Activated CD8-positive, alpha-beta memory T cell treated with anti-CD3 and anti-CD28 coated beads, Interleukin-2, amount 10 ng/mL, durations not matched to agents 7 days and 5 days (primary cell): ENCODE measurements at regions not wholly inside any gene's neighbourhood (a gene's known extent, or its start where the extent isn't known, plus 50 kb on each side); places are given as distances from the start of the nearest gene placed in this dataset.

Source experiments
- ATAC-seq: fragments of 150-1000 bp; cut with Tn5 transposase; one replicate; pipeline ENCODE4 v1.10.0; 2021; ENCODE audit warnings: moderate library complexity
- CTCF ChIA-PET: fragments of 350-600 bp; sonication (Branson Sonifier 250); formaldehyde crosslinking; loops from one replicate; lab custom pipeline; 2021; ENCODE audit warnings: antibody characterized with exemption; lab: Charles Lee
- DNase-seq: peaks from one replicate; pipeline ENCODE4 v3.0.0-alpha.2; 2020
- H3K27ac Mint-ChIP-seq: one replicate; pipeline ENCODE4 v1.8.0; 2021; ENCODE audit warnings: mild to moderate bottlenecking, mixed read lengths
- H3K27me3 Mint-ChIP-seq: one replicate; pipeline ENCODE4 v1.8.0; 2021; ENCODE audit warnings: mixed read lengths
- H3K36me3 Mint-ChIP-seq: one replicate; pipeline ENCODE4 v1.8.0; 2021; ENCODE audit warnings: mild to moderate bottlenecking, mixed read lengths
- H3K4me1 Mint-ChIP-seq: one replicate; pipeline ENCODE4 v1.8.0; 2021; ENCODE audit warnings: mixed read lengths
- H3K4me3 Mint-ChIP-seq: one replicate; pipeline ENCODE4 v1.8.0; 2021; ENCODE audit warnings: mild to moderate bottlenecking, moderate library complexity, mixed read lengths
- H3K9me3 Mint-ChIP-seq: one replicate; pipeline ENCODE4 v1.8.0; 2022; ENCODE audit warnings: low read depth, mixed read lengths

DNA sequence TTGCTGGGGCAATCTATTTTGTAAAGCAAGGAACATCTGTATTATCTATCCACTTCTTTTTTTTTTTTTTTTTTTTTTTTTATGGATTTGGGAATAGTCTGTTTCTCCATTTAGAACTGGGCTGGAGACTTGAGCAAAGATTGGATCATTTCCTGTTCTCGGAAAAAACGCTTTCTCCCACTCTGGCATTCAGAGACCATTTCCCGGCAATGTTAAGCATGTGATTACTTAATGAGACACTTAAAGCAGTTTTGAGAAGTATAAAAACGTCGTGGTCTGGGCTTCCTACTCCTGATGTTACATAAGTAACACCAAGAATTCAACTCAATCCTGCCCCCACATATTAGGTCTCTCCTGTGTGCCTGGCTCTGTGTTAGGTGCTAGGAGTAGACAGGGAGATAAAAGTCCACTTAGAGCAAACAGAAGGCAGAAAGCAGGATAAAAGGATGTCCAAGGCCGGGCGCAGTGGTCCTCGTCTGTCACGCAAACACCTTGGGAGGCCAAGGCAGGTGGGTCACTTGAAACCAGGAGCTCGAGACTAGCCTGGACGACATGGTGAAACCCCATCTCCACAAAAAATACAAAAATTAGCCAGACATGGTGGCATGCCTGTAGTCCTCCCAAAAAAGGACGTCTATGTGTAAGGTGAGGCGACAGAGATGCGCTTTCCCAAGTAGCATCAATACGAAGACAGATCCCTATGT lies 152.1 kb upstream of the GSC start:
- H3K27me3 Mint-ChIP-seq = peaks cover 10% of the 10 kb centered on the region
- no peaks in the 10 kb centered on the region for H3K36me3 Mint-ChIP-seq
- ATAC-seq (no peak), DNase-seq (no peak)
- H3K27ac Mint-ChIP-seq = no peak overlapping the region
- no peaks in the 10 kb centered on the region for H3K9me3 Mint-ChIP-seq
- no peak overlapping the region for H3K4me3 Mint-ChIP-seq
- no peaks in the 10 kb centered on the region for H3K4me1 Mint-ChIP-seq
- CTCF ChIA-PET = no interaction called here

DNA sequence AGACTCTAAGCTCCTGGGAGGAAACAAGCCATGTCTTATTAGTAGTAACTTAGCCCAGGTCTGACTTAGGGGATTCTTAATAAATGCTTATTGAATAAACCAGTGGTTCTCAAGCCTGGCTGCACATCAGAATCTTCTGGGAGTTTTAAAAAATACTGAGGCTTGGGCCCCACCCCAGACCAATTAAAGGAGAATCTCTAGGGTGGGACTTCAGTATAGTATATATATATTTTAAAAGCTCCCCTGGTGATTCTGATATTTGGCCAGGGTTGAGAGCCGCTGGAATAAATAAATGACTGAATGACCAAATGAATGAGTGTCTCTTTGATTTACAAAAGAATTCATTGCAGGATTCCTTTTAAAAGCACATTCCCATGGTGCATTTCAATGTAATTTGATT lies 151.5 kb upstream of the GSC start:
- no peaks in the 10 kb centered on the region for H3K36me3 Mint-ChIP-seq
- CTCF ChIA-PET = no interaction called here
- no peak overlapping the region for H3K27ac Mint-ChIP-seq
- no peak overlapping the region for H3K4me3 Mint-ChIP-seq
- DNase-seq (no peak), ATAC-seq (no peak)
- no peaks in the 10 kb centered on the region for H3K9me3 Mint-ChIP-seq
- H3K4me1 Mint-ChIP-seq = no peaks in the 10 kb centered on the region
- peaks cover 10% of the 10 kb centered on the region for H3K27me3 Mint-ChIP-seq

DNA sequence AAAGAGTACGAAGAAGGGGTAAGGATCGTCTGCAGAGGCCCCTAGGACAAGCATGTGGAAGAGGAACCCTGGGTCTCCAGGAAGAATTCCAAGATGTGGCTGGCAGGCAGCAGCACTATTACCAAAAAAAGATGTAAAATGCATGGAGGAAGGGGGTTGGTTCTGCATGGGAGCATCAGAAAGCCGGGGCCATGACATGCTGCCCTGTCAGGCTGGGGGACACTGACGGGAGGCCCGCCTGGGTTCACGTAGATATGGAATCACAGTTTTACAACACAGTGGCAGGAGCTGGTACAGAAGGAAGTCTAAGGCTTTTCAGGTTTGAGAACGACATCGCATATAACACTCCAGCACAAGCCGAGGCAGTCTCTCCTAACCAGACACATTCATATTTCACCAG lies 150.0 kb upstream of the GSC start:
- no peak for ATAC-seq
- no peak for DNase-seq
- Mint-ChIP-seq H3K9me3 (no peaks in the 10 kb centered on the region), H3K27me3 (peaks cover 10% of the 10 kb centered on the region), H3K27ac (no peak overlapping the region), H3K36me3 (no peaks in the 10 kb centered on the region), H3K4me1 (no peaks in the 10 kb centered on the region), H3K4me3 (no peak overlapping the region)
- CTCF ChIA-PET = no interaction called here

DNA sequence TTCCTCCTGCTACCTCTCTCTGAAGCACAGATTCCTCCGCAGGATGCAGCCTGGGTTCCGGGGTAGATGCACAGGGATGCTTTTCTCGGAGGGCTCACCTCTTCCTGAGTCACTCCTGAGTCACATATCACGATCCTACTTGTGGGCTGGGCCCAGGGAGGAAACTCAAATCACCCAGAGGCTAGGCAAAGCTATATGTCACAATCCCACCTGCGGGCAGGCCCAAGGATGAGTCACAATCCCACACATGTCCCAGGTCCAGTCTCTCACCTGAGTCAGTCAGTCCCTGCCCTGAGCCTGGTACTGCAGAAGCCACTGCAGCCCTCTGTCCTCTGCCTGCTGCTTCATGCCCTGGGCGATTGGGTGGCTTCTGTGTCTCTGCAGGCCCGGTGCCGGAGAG lies 149.0 kb upstream of the GSC start:
- no peak for ATAC-seq
- no peak for DNase-seq
- H3K4me1 Mint-ChIP-seq = no peaks in the 10 kb centered on the region
- H3K4me3 Mint-ChIP-seq = no peak overlapping the region
- CTCF ChIA-PET = no interaction called here
- H3K27ac Mint-ChIP-seq = no peak overlapping the region
- H3K27me3 Mint-ChIP-seq = peaks cover 10% of the 10 kb centered on the region
- H3K9me3 Mint-ChIP-seq = no peaks in the 10 kb centered on the region
- no peaks in the 10 kb centered on the region for H3K36me3 Mint-ChIP-seq

DNA sequence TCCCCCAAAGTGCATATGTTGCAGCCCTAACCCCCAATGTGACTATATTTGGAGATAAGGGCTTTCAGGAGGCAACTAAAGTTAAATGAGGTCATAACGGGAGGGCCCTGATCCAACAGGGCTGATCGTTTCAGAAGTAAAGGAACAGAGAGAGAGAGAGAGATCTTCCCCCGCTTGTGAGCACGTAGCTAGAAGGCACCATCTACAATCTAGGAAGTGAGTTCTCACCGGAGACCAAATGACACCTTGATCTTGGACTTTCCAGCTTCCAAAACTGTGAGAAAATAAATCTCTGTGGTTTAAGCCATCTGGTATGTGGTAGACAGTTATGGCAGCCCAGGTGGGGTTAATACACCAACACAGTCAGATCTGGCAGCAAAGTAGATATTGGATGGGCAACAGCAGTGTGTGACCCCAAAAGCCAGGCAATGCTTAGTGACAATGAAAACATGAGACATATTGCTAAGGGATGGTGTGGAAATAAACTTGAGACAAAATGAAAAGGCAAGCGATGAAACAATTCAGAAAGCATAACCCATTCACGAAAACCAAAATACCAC lies 147.2 kb upstream of the GSC start:
- Mint-ChIP-seq H3K4me1 (no peaks in the 10 kb centered on the region), H3K27ac (no peak overlapping the region), H3K27me3 (peaks cover 13% of the 10 kb centered on the region), H3K4me3 (no peak overlapping the region), H3K9me3 (no peaks in the 10 kb centered on the region), H3K36me3 (no peaks in the 10 kb centered on the region)
- ATAC-seq (no peak), DNase-seq (no peak)
- CTCF ChIA-PET = no interaction called here

DNA sequence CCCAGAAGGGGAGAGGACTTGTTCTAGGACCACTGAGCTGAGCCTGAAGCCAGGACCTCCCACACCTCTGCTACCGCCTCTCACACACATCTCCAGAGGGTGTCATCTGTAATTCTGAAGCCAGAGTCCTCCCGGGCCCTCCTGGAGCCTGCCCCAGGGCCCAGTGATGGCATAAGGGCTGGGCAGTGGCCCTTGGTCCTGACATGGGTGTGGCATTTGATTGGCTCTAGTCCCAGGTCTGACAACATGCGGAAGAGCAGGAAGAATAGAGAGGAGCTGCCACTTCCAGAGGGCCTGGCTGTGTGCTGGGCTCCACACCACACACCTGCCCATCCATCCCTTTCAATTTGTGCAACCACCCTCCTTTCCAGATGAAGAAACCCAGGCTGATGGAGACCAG lies 144.3 kb upstream of the GSC start:
- ATAC-seq (no peak), DNase-seq (no peak)
- Mint-ChIP-seq H3K4me1 (no peaks in the 10 kb centered on the region), H3K4me3 (no peak overlapping the region), H3K27ac (no peak overlapping the region), H3K27me3 (peaks cover 7% of the 10 kb centered on the region), H3K9me3 (no peaks in the 10 kb centered on the region), H3K36me3 (no peaks in the 10 kb centered on the region)
- CTCF ChIA-PET = no interaction called here

DNA sequence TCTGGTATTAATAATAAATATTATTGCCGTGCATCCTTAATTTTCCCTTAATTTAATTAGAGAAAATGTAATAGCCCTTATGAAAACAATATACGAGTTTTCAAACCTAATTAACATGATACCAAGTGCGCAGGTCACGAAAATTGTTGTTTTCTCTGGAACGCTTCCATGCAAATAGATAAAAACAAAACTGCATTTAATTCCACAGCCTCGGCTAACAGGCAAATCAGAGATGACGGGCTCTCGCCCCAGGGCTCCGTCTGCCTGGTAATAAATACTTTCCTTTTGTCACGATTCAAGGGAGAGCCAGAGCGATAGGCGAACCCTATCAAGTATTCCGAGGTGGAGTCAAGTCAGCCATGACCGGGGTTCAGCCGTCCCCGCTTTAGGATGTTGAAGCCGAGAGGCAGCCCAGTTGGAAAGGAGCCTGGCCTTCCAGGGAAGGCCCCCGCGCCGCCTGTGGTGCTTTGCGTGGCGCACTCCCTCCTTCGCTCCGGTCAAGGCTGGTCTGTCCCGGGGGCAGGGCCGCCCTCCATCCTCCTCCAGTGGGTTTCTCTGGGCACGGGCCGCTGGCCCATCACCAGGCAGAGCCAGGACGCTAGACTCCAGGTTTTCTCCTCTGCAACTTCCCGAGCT lies 137.8 kb upstream of the GSC start:
- no peaks in the 10 kb centered on the region for H3K4me1 Mint-ChIP-seq
- CTCF ChIA-PET = no interaction called here

DNA sequence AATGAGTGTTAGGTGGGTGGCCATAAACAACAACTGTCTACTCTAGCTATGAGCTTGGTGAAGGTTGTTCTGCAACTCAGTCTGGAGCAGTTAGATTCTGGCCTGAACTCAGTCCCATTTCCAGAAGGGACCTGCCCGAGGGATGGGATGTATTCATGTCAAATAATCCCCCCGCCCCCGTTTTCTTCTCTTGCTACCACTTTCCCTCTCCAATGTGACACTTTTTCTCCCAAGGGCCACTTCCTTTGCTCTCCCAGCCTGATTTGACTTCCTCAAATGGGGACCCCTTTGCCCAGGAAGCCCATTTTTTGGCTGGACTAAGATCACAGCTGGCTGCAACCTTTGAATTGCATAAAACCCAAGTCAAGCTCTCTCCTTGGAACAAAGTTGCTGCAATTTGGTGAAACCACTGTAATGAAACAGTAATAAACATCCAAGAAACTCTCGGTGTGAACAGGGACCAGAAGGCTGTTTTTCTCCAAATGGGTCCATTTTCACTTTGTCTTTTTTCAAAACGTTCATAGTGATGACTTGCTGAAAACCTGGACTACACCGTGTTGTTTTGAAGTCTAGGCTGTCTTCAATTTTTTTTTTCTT lies 137.2 kb upstream of the GSC start:
- ATAC-seq (no peak), DNase-seq (no peak)
- H3K36me3 Mint-ChIP-seq = no peaks in the 10 kb centered on the region
- H3K27me3 Mint-ChIP-seq = peaks cover 3% of the 10 kb centered on the region
- no peaks in the 10 kb centered on the region for H3K9me3 Mint-ChIP-seq
- CTCF ChIA-PET = no interaction called here
- H3K27ac Mint-ChIP-seq = no peak overlapping the region
- no peaks in the 10 kb centered on the region for H3K4me1 Mint-ChIP-seq
- H3K4me3 Mint-ChIP-seq = no peak overlapping the region

More for the DNA sequence above, 137.8 kb upstream of the GSC start:
- no peaks in the 10 kb centered on the region for H3K36me3 Mint-ChIP-seq
- no peak overlapping the region for H3K27ac Mint-ChIP-seq
- ATAC-seq = no peak
- no peak overlapping the region for H3K4me3 Mint-ChIP-seq
- no peaks in the 10 kb centered on the region for H3K9me3 Mint-ChIP-seq
- DNase-seq = no peak
- H3K27me3 Mint-ChIP-seq = peaks cover 7% of the 10 kb centered on the region

DNA sequence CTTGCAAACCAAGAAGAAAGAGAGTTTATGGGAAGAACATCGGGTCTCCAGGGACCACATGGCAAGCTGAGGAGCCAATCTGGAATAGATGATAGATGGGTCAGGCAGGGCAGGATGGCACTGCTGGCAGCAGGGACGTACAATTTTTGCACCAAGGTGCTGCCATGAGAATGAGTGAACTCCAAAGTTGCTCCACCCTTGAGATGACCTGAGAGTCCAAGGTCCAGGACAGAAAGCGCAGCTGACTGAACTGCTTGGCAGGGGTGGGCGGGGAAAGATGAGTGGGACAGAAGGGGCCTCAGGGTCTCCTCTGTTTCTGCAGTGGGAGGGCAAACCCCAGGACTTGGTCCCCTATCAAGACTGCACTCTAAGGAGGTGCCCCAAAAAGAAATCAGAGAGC lies 136.7 kb upstream of the GSC start:
- CTCF ChIA-PET = no interaction called here
- Mint-ChIP-seq H3K27ac (no peak overlapping the region), H3K27me3 (peaks cover 3% of the 10 kb centered on the region), H3K4me1 (no peaks in the 10 kb centered on the region), H3K9me3 (no peaks in the 10 kb centered on the region), H3K36me3 (no peaks in the 10 kb centered on the region), H3K4me3 (no peak overlapping the region)
- no peak for DNase-seq
- no peak for ATAC-seq

DNA sequence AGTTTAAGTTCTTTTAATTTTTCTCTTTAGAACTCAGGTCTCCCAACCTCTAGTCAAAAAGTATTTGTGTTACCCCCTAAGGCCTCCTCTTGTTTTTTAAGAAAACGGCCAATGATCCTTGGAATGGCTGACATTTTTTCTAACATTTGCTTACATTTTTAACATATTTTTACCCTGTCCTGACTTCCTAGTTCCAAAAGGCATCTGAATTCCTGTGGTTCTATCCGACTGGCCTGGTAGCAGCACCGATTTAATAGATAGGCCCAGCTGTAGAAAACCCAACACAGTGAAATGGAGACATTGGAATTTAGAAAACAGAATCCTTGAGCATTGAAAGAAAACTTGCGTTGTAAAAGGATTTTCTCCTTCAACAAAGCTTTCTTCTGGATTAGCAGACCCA lies 134.7 kb upstream of the GSC start:
- no peak for ATAC-seq
- Mint-ChIP-seq H3K9me3 (no peaks in the 10 kb centered on the region), H3K4me3 (no peak overlapping the region), H3K4me1 (no peaks in the 10 kb centered on the region), H3K36me3 (no peaks in the 10 kb centered on the region), H3K27ac (no peak overlapping the region), H3K27me3 (no peaks in the 10 kb centered on the region)
- no peak for DNase-seq
- CTCF ChIA-PET = no interaction called here

DNA sequence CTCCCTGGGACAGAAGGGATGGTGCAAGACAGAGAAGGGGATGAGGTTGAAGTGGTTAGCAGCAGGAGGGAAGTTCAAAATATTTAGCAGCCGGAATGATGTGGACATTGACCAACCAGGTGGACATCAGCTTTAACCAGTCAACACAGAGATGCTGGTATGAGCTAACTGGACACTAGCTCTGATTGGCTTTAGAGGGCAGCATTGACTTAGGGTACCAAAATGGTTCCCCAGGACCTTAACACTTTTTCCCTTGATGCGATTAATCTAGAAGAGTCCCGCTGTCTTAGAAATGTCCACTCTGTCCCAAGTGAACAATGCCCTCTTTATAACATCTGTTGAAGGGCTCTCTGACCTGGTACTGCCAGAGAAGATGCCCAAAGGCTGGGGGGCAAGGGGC lies 134.0 kb upstream of the GSC start:
- no peak for DNase-seq
- no peaks in the 10 kb centered on the region for H3K36me3 Mint-ChIP-seq
- ATAC-seq = no peak
- no peak overlapping the region for H3K4me3 Mint-ChIP-seq
- no peak overlapping the region for H3K27ac Mint-ChIP-seq
- no peaks in the 10 kb centered on the region for H3K9me3 Mint-ChIP-seq
- CTCF ChIA-PET = no interaction called here
- no peaks in the 10 kb centered on the region for H3K4me1 Mint-ChIP-seq
- H3K27me3 Mint-ChIP-seq = no peaks in the 10 kb centered on the region

DNA sequence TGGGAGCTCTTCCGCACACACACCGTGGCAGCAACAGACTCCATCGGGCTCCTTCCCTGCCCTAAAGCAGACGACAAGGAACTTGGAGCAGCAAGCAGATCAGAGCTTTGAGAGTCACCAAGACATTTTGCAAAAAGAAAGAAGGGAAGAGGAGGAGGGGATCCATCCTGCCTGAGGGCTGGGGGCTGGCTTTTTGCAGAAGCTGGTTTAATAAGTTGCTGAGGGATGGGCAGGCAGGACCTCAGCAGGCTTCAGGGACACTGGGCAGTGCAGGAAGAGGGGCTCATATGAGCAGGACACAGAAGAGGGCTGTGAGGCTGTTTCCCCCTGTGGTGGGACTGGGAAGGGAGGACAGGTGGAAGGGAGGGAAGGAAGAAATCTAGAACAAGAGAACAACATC lies 133.4 kb upstream of the GSC start:
- H3K27me3 Mint-ChIP-seq = no peaks in the 10 kb centered on the region
- DNase-seq (no peak), ATAC-seq (no peak)
- no peak overlapping the region for H3K27ac Mint-ChIP-seq
- no peak overlapping the region for H3K4me3 Mint-ChIP-seq
- H3K9me3 Mint-ChIP-seq = no peaks in the 10 kb centered on the region
- no peaks in the 10 kb centered on the region for H3K36me3 Mint-ChIP-seq
- CTCF ChIA-PET = no interaction called here
- no peaks in the 10 kb centered on the region for H3K4me1 Mint-ChIP-seq

DNA sequence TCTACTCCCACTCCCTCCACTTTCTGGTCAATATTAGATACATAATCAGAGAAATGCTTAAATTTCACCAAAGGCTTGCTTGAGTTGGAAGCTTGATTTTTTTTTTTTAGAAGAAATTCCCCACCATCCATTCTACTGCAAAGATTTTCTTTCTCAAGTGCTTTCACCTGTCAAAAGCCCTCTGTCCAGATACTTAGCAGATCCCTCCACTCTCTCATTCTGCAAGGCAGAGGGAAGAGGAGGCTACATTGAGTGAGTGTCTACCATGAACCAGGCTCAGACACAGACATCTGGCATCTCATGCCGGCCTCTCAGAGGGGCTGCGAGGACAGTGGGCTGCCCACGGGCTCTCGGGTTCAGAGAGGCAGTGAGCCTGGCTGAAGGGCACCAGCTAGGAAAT lies 127.6 kb upstream of the GSC start:
- H3K4me1 Mint-ChIP-seq = no peaks in the 10 kb centered on the region
- H3K27ac Mint-ChIP-seq = no peak overlapping the region
- no peaks in the 10 kb centered on the region for H3K36me3 Mint-ChIP-seq
- CTCF ChIA-PET = no interaction called here
- H3K4me3 Mint-ChIP-seq = no peak overlapping the region
- ATAC-seq (no peak), DNase-seq (no peak)
- no peaks in the 10 kb centered on the region for H3K9me3 Mint-ChIP-seq
- H3K27me3 Mint-ChIP-seq = no peaks in the 10 kb centered on the region

DNA sequence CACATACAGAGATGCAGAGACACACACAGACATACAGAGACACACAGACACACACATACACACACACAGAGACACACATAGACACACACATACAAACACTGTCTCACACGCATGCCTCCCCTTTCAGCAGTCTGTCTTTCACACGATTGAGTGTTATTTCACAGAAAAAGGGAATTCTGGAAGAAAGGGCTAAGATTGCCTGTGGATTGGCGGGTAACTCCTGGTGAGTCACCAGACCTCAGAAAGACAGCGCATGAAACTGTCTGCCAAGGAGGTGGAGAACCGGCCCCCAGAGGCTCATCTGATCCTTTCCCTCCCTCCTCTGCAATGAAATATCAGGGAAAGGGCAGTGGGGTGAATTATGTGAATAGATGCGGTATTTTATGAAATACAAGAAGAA lies 127.2 kb upstream of the GSC start:
- CTCF ChIA-PET = no interaction called here
- Mint-ChIP-seq H3K27ac (no peak overlapping the region), H3K36me3 (no peaks in the 10 kb centered on the region), H3K4me1 (no peaks in the 10 kb centered on the region), H3K9me3 (no peaks in the 10 kb centered on the region), H3K4me3 (no peak overlapping the region), H3K27me3 (no peaks in the 10 kb centered on the region)
- no peak for DNase-seq
- no peak for ATAC-seq
